Bronchial epithelial cell (primary cell): ENCODE measurements at regions not wholly inside any gene's neighbourhood (a gene's known extent, or its start where the extent isn't known, plus 50 kb on each side); places are given as distances from the start of the nearest gene placed in this dataset.
A peak's percentile ranks its signal among the peaks of the same experiment; 100 is the strongest.

ENCODE experiments used
- DNase-seq: peaks from one replicate; pipeline ENCODE4 v3.0.0-alpha.2; 2010; ENCODE audit warnings: low read depth
- FAIRE-seq: peaks from 2 replicates; lab custom pipeline; 2011; peaks lifted over from hg19 to GRCh38; lab: Jason Lieb, UNC
- H3K27me3 ChIP-seq: 2 replicates; pipeline ENCODE4 v1.5.1; 2011; ENCODE audit warnings: low read length; ENCODE audit not compliant: control insufficient read depth, insufficient read depth
- H3K36me3 ChIP-seq: 2 replicates; pipeline ENCODE4 v1.5.1; 2011; ENCODE audit warnings: low read length; ENCODE audit not compliant: control insufficient read depth, insufficient read depth
- H3K4me3 ChIP-seq: 2 replicates; pipeline ENCODE4 v1.5.1; 2011; ENCODE audit warnings: mild to moderate bottlenecking, low read depth, low read length, control low read depth
- TF ChIP-seq, protein P1 (sequence below): IDR thresholded peaks from 2 replicates; pipeline ENCODE4 v1.5.1; 2011; ENCODE audit warnings: mild to moderate bottlenecking, moderate library complexity, low read length, control low read depth, inconsistent platforms; ENCODE audit not compliant: insufficient read depth, severe bottlenecking

DNA sequence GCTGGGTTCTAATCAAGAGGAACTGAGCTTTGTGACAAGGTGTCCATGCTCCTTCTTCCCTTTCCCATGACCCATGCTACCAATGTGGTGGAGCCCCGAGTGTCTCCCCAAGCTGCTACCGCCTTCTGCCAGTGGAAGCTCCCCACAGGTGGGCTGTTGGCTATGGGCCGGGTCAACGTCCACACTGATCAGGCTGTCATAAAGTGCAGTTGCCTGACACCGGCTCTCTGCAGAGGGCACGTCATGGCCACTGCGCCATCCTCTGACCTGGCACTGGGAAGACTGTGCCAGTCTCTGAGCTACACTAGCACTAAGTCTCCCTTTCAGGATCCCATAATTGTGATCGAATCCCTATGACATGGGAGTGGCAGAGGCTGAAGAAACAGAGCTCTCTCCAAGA, 192.3 kb downstream of the USP12 start:
- Histone ChIP-seq H3K27me3 (peaks cover 4% of the 10 kb centered on the region), H3K4me3 (no peak overlapping the region), H3K36me3 (no peaks in the 10 kb centered on the region)
- FAIRE-seq (no peak), DNase-seq (no peak)
- TF ChIP-seq, protein P1, sequence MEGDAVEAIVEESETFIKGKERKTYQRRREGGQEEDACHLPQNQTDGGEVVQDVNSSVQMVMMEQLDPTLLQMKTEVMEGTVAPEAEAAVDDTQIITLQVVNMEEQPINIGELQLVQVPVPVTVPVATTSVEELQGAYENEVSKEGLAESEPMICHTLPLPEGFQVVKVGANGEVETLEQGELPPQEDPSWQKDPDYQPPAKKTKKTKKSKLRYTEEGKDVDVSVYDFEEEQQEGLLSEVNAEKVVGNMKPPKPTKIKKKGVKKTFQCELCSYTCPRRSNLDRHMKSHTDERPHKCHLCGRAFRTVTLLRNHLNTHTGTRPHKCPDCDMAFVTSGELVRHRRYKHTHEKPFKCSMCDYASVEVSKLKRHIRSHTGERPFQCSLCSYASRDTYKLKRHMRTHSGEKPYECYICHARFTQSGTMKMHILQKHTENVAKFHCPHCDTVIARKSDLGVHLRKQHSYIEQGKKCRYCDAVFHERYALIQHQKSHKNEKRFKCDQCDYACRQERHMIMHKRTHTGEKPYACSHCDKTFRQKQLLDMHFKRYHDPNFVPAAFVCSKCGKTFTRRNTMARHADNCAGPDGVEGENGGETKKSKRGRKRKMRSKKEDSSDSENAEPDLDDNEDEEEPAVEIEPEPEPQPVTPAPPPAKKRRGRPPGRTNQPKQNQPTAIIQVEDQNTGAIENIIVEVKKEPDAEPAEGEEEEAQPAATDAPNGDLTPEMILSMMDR: no peak

DNA sequence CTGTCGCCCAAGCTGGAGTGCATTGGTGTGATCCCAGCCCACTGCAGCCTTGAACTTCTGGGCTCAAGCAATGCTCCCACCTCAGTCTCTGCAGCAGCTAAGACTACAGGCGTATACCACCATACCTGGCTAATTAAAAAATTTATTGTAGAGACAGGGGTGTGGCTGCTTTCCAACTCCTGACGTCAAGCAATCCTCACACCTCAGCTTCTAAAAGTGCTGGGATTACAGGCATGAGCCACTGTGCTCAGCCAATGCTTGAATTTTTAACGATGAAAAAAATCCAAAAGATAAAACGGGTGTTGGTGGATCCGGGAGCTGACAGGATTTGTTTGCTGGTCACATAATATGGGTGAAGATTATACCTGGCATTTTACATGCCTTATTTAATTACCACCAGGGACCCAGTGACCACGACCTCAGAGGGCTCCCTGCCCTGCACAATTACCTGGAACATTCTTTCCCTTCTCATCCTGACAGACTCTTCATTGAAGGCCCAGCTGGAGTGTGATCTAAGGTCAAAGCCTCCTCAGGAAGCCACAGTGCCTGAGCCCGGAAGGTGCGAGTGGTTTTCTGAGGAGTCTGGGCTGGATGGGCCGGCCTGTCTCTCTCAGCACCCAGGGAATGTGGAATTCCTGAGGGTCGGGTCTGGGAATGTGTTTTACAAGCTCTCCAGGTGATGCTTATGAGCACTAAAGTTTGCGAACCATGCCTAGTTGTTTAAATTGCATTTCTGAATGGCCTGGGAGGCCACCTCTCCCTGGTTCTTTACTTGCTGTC, 193.3 kb downstream of the USP12 start:
- TF ChIP-seq, protein P1: no peak
- no peak for DNase-seq
- H3K36me3 ChIP-seq: no peaks in the 10 kb centered on the region
- FAIRE-seq: no peak
- H3K4me3 ChIP-seq: no peak overlapping the region
- peaks cover 4% of the 10 kb centered on the region for H3K27me3 ChIP-seq

DNA sequence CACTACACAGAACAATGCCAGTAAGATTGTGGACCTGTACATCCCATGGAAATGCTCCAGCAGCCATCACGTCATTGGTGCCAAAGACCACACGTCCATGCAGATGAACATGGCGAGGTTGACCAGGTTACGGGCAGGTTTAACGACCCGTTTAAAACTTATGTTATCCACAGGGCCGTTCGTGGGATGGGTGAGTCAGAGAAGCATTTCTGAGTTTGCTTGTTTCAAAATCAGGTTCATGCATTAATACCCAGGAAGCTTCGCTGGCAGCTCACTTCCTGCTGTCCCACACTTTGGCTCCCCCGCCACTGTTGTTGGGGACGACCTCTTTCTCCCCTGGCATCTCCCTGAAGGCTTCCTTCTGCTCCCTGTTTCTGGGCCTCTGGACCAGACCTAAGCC, 194.1 kb downstream of the USP12 start:
- Histone ChIP-seq H3K4me3 (no peak overlapping the region), H3K36me3 (no peaks in the 10 kb centered on the region), H3K27me3 (peaks cover 4% of the 10 kb centered on the region)
- FAIRE-seq: no peak
- TF ChIP-seq, protein P1: no peak
- no peak for DNase-seq

DNA sequence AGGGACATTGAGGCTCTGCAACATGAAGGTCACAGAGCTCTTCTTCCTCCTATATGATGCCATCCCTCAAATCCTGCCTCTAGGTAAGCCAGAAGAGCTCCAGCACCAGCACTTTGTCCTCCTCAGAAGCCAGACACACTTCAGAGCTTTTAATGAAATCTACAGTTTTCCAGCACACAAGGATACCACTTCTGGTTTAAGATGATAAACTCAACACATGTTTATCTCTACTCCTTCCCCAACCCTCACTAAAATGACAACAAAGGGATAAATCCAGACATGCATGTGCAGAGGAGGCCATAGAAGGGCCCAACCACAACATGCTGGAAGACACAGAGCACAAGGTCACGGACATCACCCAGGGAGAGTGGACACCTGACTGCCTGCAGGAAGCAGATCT, 195.3 kb downstream of the USP12 start:
- DNase-seq (no peak), FAIRE-seq (peak; percentile 77)
- no peaks in the 10 kb centered on the region for H3K36me3 ChIP-seq
- H3K4me3 ChIP-seq: no peak overlapping the region
- TF ChIP-seq, protein P1: no peak
- peaks cover 4% of the 10 kb centered on the region for H3K27me3 ChIP-seq

DNA sequence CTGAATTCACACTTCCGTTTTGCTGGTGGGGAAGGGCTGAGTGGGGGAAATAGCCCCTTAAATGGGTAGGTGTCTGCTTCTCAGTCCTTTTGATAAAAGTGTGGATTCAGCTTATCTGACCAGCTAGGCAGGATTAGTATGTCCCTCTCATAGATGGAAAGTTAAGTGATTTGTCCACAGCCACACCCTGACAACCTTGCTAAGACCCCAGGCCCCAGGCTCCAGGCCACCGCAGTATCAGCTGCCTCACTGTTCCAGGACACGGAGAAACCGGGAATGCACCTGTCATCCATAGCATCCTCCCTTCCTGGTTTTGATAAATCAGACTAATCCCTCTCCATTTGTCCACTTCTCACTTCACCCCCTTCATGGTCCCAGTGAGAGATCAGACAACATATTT, 197.7 kb downstream of the USP12 start:
- DNase-seq: no peak
- FAIRE-seq: no peak
- H3K4me3 ChIP-seq: no peak overlapping the region
- TF ChIP-seq, protein P1: no peak
- H3K36me3 ChIP-seq: no peaks in the 10 kb centered on the region
- H3K27me3 ChIP-seq: peaks cover 2% of the 10 kb centered on the region

DNA sequence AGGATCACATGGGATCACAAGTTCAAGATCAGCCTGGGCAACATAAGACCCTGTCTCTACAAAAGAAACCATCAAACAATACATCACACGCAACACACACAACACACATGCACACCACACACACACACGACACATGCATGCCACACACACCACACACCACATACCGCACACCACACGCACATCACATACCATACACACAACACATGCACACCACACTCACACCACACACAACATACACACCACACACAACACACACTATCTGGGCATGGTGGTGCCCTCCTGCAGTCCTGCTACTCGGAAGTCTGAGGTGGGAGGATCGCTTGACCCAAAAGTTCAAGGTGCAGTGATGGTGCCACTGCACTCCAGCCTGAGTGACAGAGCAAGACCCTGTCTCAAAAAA, 198.3 kb downstream of the USP12 start:
- no peaks in the 10 kb centered on the region for H3K36me3 ChIP-seq
- TF ChIP-seq, protein P1: no peak
- peak; percentile 96 for FAIRE-seq
- peaks cover 2% of the 10 kb centered on the region for H3K27me3 ChIP-seq
- DNase-seq: no peak
- no peak overlapping the region for H3K4me3 ChIP-seq
